H9 (cell line): ENCODE measurements at regions not wholly inside any gene's neighbourhood (a gene's known extent, or its start where the extent isn't known, plus 50 kb on each side); places are given as distances from the start of the nearest gene placed in this dataset.
A peak's percentile ranks its signal among the peaks of the same experiment; 100 is the strongest.

Source experiments
- DNase-seq: peaks from one replicate; pipeline ENCODE4 v3.0.0-alpha.2; 2017
- H2AFZ ChIP-seq: one replicate; pipeline ENCODE4 v1.6.1; 2013; ENCODE audit warnings: mild to moderate bottlenecking, low read length, control low read depth, moderate library complexity
- H2AK5ac ChIP-seq: 2 replicates; pipeline ENCODE4 v1.6.1; 2013; ENCODE audit warnings: low read length, control low read depth, mixed read lengths; ENCODE audit not compliant: insufficient read length
- H2BK120ac ChIP-seq: one replicate; pipeline ENCODE4 v1.6.1; 2013; ENCODE audit warnings: low read depth, mild to moderate bottlenecking, low read length, control low read depth, inconsistent platforms; ENCODE audit not compliant: poor library complexity, severe bottlenecking
- H2BK12ac ChIP-seq: 2 replicates; pipeline ENCODE4 v1.6.1; 2013; ENCODE audit warnings: low read length, control low read depth, mixed read lengths, low read depth; ENCODE audit not compliant: insufficient read length
- H2BK15ac ChIP-seq: 2 replicates; pipeline ENCODE4 v1.6.1; 2013; ENCODE audit warnings: low read depth, low read length, control low read depth
- H2BK20ac ChIP-seq: one replicate; pipeline ENCODE4 v1.6.1; 2013; ENCODE audit warnings: low read depth, mild to moderate bottlenecking, low read length, control low read depth, inconsistent platforms; ENCODE audit not compliant: poor library complexity, severe bottlenecking
- H2BK5ac ChIP-seq: 2 replicates; pipeline ENCODE4 v1.6.1; 2013; ENCODE audit warnings: low read length, control low read depth, mixed read lengths; ENCODE audit not compliant: insufficient read length
- H3K14ac ChIP-seq: 2 replicates; pipeline ENCODE4 v1.6.1; 2013; ENCODE audit warnings: low read length, control low read depth; ENCODE audit not compliant: insufficient read depth
- H3K18ac ChIP-seq: 2 replicates; pipeline ENCODE4 v1.6.1; 2013; ENCODE audit warnings: low read depth, mild to moderate bottlenecking, mixed read lengths, low read length, control low read depth; ENCODE audit not compliant: insufficient read length
- H3K23ac ChIP-seq: 2 replicates; pipeline ENCODE4 v1.6.1; 2013; ENCODE audit warnings: low read length, control low read depth, mixed read lengths, low read depth; ENCODE audit not compliant: insufficient read length
- H3K23me2 ChIP-seq: 2 replicates; pipeline ENCODE4 v1.6.1; 2013; ENCODE audit warnings: low read depth, mild to moderate bottlenecking, mixed read lengths, low read length, control low read depth; ENCODE audit not compliant: insufficient read length, poor library complexity, severe bottlenecking
- H3K27ac ChIP-seq: 2 replicates; pipeline ENCODE4 v1.5.1; 2013; ENCODE audit warnings: low read length, control low read depth, mixed read lengths, low read depth; ENCODE audit not compliant: insufficient read length
- H3K27me3 ChIP-seq: 2 replicates; pipeline ENCODE4 v1.6.1; 2013; ENCODE audit warnings: low read length, control low read depth, inconsistent platforms; ENCODE audit not compliant: insufficient read depth
- H3K4ac ChIP-seq: 2 replicates; pipeline ENCODE4 v1.6.1; 2013; ENCODE audit warnings: low read depth, mild to moderate bottlenecking, control low read depth, inconsistent platforms, low read length, moderate library complexity
- H3K4me1 ChIP-seq: 2 replicates; pipeline ENCODE4 v1.6.1; 2013; ENCODE audit warnings: low read length, control low read depth, inconsistent platforms; ENCODE audit not compliant: insufficient read depth
- H3K4me2 ChIP-seq: 2 replicates; pipeline ENCODE4 v1.6.1; 2013; ENCODE audit warnings: low read length, control low read depth, mixed read lengths; ENCODE audit not compliant: insufficient read length, insufficient read depth
- H3K56ac ChIP-seq: 2 replicates; pipeline ENCODE4 v1.6.1; 2013; ENCODE audit warnings: low read depth, mild to moderate bottlenecking, mixed read lengths, low read length, control low read depth; ENCODE audit not compliant: insufficient read length
- H3K79me1 ChIP-seq: 2 replicates; pipeline ENCODE4 v1.6.1; 2013; ENCODE audit warnings: low read depth, mild to moderate bottlenecking, moderate library complexity, low read length, control low read depth, inconsistent platforms; ENCODE audit not compliant: insufficient read depth, poor library complexity, severe bottlenecking
- H3K79me2 ChIP-seq: 2 replicates; pipeline ENCODE4 v1.6.1; 2013; ENCODE audit warnings: low read length, control low read depth, inconsistent platforms; ENCODE audit not compliant: insufficient read depth
- H3K9ac ChIP-seq: 2 replicates; pipeline ENCODE4 v1.6.1; 2013; ENCODE audit warnings: low read length, control low read depth, mixed read lengths; ENCODE audit not compliant: insufficient read length; ENCODE audit errors: extremely low read depth
- H3K9me3 ChIP-seq: one replicate; pipeline ENCODE4 v1.6.1; 2013; ENCODE audit warnings: low read depth, low read length, inconsistent platforms; ENCODE audit not compliant: control insufficient read depth
- H3T11ph ChIP-seq: one replicate; pipeline ENCODE4 v1.6.1; 2013; ENCODE audit warnings: mild to moderate bottlenecking, low read length, control low read depth, inconsistent platforms
- H4K20me1 ChIP-seq: one replicate; pipeline ENCODE4 v1.6.1; 2013; ENCODE audit not compliant: control insufficient read depth, insufficient read length, insufficient read depth
- H4K5ac ChIP-seq: 2 replicates; pipeline ENCODE4 v1.6.1; 2013; ENCODE audit warnings: low read depth, mild to moderate bottlenecking, mixed read lengths, low read length, control low read depth; ENCODE audit not compliant: insufficient read length
- H4K8ac ChIP-seq: replicated peaks from 2 replicates; pipeline ENCODE4 v1.6.1; 2013; ENCODE audit warnings: low read length, control low read depth, mixed read lengths, low read depth; ENCODE audit not compliant: insufficient read length
- H4K91ac ChIP-seq: 2 replicates; pipeline ENCODE4 v1.6.1; 2013; ENCODE audit warnings: low read depth, mild to moderate bottlenecking, moderate library complexity, mixed read lengths, low read length, control low read depth; ENCODE audit not compliant: insufficient read length
- H3K27ac Mint-ChIP-seq, 3 experiments: 2 replicates in 2 of 3; 3 replicates in 1 of 3; pipeline ENCODE4 v1.8.0; 2020 to 2021; ENCODE audit warnings: mixed read lengths in 3 of 3, mild to moderate bottlenecking in 1 of 3, moderate library complexity in 1 of 3
- H3K27me3 Mint-ChIP-seq: 2 replicates; pipeline ENCODE4 v1.8.0; 2021; ENCODE audit warnings: low read depth, mild to moderate bottlenecking, moderate library complexity, mixed read lengths
- H3K36me3 Mint-ChIP-seq, 3 experiments: 2 replicates in 2 of 3; 3 replicates in 1 of 3; pipeline ENCODE4 v1.8.0; 2020 to 2021; ENCODE audit warnings: low read depth in 3 of 3, mixed read lengths in 3 of 3; ENCODE audit not compliant: insufficient read depth in 1 of 3
- H3K4me1 Mint-ChIP-seq, 2 experiments: 2 replicates each; pipeline ENCODE4 v1.8.0; 2020; ENCODE audit warnings: mixed read lengths in 2 of 2
- H3K4me3 Mint-ChIP-seq, 2 experiments: 2 replicates in 1 of 2; 3 replicates in 1 of 2; pipeline ENCODE4 v1.8.0; 2020 to 2021; ENCODE audit warnings: mild to moderate bottlenecking in 2 of 2, mixed read lengths in 2 of 2, moderate library complexity in 1 of 2
- H3K9me3 Mint-ChIP-seq, 2 experiments: 2 replicates in 1 of 2; 3 replicates in 1 of 2; pipeline ENCODE4 v1.8.0; 2020; ENCODE audit warnings: mild to moderate bottlenecking in 2 of 2, mixed read lengths in 2 of 2, moderate library complexity in 1 of 2
- WGBS: extraction: QIAGEN DNeasy Blood & Tissue Kit; methylation state at CpG from one replicate; pipeline ENCODE4 v1.1.7; 2013; ENCODE audit warnings: missing lambda C conversion rate, low lambda C conversion rate, mixed read lengths; ENCODE audit not compliant: insufficient read length; ENCODE audit errors: extremely low coverage; 5-methylcytosine and 5-hydroxymethylcytosine counted together
- TF ChIP-seq, protein P1 (sequence below): fragments of 200-600 bp; sonication (generic); conservative IDR thresholded peaks from 3 replicates; pipeline ENCODE4 v1.8.0; 2021; ENCODE audit warnings: antibody characterized with exemption, mild to moderate bottlenecking

DNA sequence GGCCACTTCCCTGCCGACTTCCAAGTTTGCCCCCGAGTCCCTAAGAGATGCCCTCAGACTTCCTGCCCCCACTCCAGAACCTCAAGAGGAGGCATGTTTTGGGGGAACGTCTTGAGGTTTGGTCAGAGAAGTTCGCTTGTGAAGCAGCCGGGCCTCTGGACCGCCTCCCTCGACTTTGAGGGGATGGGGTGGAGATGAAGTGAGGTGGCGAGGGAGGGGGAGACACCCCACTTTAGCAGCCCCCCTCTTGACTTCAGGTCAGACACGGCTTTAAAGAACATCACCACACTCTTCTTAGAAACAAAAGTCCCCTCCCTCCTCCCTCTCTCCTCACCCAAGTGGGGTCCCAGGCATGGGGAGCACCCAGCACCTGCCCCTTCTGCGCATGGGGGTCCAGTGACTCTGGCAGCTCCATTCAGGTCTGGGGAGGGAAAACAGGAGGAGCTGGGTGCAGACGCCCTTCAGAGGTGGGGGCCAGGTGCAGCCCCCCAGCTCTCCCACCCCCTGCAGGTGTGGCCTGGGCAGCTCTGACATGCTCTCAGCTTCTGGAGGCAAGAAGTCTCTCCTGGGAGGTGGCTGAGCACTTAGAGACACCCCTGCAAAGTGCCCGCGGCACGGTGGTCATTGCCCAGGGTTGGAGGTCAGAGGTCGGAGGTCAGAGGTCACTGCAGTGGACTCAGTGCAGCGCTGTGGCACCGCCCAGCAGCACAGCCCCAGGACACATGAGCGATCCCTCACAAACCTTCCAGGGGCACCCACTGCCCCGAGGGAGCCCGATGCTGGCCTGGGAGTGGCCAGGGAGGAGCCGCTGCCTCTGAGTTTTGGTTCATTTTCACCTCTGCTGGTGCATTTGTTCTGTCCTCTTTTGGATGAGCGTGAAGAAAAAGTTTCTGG lies 108.8 kb downstream of the CPZ start:
- H3K79me2 ChIP-seq, result no peaks in the 10 kb centered on the region
- H4K91ac ChIP-seq, result no peak overlapping the region
- no peak overlapping the region for H2BK15ac ChIP-seq
- no peak overlapping the region for H2BK120ac ChIP-seq
- no peak overlapping the region for H3K4ac ChIP-seq
- no peak overlapping the region for H4K8ac ChIP-seq
- no peaks in the 10 kb centered on the region for H3K79me1 ChIP-seq
- no peak overlapping the region for H3T11ph ChIP-seq
- H3K9ac ChIP-seq, result no peak overlapping the region
- H3K27me3 ChIP-seq, result no peaks in the 10 kb centered on the region
- no peak overlapping the region for H2AFZ ChIP-seq
- no peak overlapping the region for H2BK5ac ChIP-seq
- peak; percentile 12 for DNase-seq
- Mint-ChIP-seq H3K9me3 (peaks cover 0 to 3% of the 10 kb centered on the region in 2 experiments; a peak in 1 of 5 replicates), H3K4me3 (no peak overlapping the region), H3K27me3 (peaks cover 23% of the 10 kb centered on the region), H3K36me3 (no peaks in the 10 kb centered on the region), H3K4me1 (peaks cover 8 to 31% of the 10 kb centered on the region in 2 experiments), H3K27ac (no peak overlapping the region; a peak in 1 of 7 replicates)
- no peaks in the 10 kb centered on the region for H3K9me3 ChIP-seq
- no peaks in the 10 kb centered on the region for H3K4me1 ChIP-seq
- no peak overlapping the region for H3K4me2 ChIP-seq
- H4K20me1 ChIP-seq, result no peaks in the 10 kb centered on the region
- no peak overlapping the region for H2AK5ac ChIP-seq
- H3K14ac ChIP-seq, result no peak overlapping the region
- no peak overlapping the region for H2BK20ac ChIP-seq
- no peak overlapping the region for H4K5ac ChIP-seq
- H3K27ac ChIP-seq, result no peak overlapping the region
- H3K56ac ChIP-seq, result no peak overlapping the region
- WGBS, result no CpG with 5 or more reads among the region's 22 CpGs
- no peak overlapping the region for H2BK12ac ChIP-seq
- H3K23ac ChIP-seq, result no peak overlapping the region
- TF ChIP-seq, protein P1, sequence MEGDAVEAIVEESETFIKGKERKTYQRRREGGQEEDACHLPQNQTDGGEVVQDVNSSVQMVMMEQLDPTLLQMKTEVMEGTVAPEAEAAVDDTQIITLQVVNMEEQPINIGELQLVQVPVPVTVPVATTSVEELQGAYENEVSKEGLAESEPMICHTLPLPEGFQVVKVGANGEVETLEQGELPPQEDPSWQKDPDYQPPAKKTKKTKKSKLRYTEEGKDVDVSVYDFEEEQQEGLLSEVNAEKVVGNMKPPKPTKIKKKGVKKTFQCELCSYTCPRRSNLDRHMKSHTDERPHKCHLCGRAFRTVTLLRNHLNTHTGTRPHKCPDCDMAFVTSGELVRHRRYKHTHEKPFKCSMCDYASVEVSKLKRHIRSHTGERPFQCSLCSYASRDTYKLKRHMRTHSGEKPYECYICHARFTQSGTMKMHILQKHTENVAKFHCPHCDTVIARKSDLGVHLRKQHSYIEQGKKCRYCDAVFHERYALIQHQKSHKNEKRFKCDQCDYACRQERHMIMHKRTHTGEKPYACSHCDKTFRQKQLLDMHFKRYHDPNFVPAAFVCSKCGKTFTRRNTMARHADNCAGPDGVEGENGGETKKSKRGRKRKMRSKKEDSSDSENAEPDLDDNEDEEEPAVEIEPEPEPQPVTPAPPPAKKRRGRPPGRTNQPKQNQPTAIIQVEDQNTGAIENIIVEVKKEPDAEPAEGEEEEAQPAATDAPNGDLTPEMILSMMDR, result no peak
- no peaks in the 10 kb centered on the region for H3K23me2 ChIP-seq
- H3K18ac ChIP-seq, result no peak overlapping the region
